ENCODE measurements at regions not wholly inside any gene's neighbourhood (a gene's known extent, or its start where the extent isn't known, plus 50 kb on each side); places are given as distances from the start of the nearest gene placed in this dataset.
"Not testable (repeated sequence)": the region's sequence is repeated elsewhere in the genome, so short reads cannot be mapped to it uniquely, and the experiment has no call there.

DNA sequence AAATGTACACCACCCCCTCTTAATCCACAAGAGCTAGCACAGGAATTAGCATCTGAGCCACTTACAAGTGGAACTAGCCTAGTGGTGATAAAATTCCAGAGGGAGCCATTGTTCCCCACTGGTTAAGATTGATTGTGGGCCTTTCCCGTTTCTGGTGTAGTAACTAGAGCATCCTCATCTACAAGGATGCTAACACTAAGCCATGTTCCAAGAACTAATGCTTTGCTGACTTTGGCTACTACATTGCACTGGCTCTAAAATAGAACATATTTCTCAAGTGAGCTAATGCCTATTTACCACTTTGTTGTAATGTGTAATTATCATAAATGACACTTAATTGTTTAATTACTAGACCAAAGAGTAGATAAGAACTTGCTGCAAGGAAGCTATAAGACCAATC lies 143.7 kb downstream of the FZD1 start:
- DNase-seq, result no peak

DNA sequence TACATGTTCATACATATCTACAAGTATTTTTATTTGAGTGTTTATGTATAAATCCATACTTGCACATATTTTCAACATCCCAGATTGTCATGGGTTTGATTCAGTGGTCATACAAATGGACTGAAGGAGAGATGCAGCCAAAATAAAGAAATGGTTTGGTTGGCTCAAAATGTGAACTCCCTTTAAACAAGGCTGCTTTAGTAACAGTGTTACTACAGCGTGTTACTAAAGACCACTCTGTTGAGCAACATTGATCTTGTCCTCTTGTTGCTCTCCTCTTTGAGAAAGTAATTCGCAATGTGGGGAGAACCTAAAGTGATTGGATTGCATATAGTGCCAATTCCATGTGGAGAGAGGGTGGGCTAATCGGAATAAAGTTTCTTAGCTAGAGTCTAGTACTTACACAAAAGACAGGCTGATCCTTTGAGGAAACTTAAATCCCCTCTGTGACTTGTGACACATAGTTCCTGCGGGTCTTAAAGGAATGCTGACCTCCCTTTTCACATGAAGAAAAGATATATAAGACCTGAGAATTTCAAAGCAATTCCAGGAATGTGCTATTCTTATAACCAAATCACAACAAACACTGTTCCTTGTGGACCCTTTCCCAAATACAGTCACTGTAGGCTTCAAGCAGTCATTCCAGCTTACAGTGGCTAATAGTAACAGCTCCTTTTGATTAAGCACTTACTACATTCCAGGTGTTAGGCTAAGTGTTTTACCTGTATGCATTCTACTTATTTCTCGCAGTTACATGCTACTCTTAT lies 144.3 kb downstream of the FZD1 start:
- DNase-seq, result no peak

DNA sequence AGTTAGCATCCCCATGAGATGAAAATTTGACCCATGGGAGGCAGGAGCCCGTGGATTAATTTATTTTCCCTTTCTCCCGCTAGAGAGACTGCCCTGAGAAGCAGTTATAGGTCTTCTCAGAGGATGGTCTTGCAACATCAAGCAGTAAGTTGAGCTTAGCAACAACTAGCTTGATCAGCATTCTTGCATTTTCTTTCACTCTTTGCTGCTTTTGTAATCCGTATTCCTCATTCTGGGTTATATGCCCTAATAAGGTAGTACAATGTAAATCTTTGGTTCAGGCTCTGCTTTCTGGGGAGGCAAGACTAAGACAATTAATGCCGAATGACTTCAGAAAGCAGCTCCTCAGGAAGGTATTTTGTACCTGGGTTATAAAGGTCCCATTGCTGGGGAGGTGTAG lies 146.8 kb downstream of the FZD1 start:
- DNase-seq, result no peak

DNA sequence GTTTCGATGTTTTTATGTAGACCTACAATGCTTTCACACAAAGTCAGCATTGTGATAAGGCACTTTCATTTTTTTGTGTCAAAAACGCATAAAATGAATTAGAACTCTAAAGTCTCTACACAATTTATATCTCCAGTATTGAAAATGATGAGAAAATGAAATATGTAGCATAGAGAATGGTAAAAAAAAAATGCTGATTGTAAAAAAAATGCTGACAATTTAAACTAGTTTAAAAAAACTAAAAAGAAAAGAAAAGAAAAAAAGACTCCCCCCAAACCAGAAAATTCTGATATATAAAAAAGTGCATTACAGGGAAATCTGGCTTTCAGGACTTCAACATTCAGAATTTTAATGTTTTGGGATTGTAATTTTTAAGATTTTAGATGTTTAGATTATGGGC lies 148.1 kb downstream of the FZD1 start:
- DNase-seq, result no peak

DNA sequence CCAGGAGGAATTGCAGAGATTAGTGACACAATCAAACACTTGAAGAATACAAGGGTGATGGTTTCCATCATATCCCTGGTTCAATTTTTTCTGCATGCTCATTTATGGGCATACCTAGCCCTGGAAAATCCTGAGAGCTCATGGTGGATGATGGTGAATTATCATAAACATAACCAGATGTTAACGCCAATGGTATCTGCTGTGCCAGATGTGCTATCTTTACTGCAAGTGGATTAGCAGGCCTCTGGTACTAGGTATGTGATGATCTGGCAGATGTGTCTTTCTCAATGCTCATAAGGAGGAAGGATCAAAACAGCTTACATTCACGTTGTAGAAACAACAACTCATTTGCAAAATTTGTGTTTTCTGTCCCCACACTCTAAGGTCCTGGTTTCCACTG lies 150.5 kb downstream of the FZD1 start:
- DNase-seq, result no peak

DNA sequence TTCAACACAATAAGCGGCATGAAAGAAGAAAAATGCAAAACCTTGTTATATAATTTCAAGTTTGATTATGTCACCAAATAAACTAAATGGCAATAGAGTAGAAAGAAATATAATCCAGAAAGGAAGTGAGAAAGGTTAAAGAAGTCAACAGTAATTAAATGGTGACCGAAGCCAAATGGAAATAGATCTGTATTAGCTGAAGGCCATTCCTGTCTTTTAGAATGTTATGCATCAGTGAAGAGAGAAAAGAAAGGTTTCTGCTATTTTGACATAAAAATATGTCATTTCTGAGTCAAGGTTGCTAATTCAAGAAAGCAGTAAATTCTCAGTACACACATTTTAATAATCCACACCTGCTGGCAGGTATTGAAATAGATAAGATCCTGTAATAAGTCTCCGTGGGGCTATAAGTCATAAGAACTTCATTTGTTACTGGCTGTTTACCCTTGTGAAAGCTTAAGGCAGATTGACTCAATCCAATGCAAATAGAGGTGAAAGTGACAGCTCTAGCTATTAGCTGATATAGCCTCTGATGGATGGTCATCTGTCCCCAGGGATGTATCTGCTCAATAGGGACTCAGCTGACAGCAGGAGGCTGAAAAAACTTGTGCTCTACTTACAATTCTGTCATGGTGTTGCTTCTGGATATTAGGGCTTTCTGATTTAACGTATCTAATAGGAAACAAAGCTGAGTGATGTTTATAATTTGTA lies 152.1 kb downstream of the FZD1 start:
- DNase-seq, result peak; percentile 38 to 52

DNA sequence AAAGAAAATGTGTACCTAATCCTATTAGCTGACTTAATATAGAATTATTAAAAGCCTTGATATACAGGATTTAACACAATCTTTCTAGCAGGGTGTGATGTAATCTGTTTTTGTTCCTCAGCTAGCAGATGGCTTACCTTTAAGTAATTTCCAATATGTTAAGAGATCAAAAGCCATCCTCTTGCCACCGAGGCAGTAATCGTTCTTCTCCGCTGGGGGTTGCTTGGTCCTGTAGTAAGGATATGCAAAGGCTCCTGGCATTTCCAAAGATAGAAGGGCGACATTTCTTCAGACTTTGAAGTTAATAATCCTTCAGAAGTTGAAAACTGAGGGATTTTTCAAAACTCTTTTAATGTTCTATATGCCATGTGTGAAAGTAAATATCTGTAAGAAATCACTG lies 156.4 kb downstream of the FZD1 start:
- no peak for DNase-seq

DNA sequence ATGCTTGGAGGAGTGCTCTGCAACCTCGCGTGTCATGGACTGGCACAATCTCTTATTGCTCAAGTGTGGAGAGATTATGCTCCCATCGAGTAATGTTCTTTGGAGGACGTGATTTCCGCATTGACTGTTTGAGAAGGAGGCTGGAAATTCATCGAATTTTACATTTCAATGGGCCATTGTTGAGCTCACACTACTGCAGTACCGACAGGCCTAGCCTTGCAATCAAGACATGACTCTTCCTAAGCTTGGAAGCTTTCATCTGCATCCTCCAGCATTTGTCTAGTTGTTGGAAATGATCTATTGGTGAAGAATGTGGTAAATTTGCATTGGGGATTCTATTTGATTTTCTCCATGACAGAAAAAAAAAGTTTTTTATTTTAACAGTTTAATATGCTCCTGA lies 156.8 kb downstream of the FZD1 start:
- DNase-seq, result no peak

DNA sequence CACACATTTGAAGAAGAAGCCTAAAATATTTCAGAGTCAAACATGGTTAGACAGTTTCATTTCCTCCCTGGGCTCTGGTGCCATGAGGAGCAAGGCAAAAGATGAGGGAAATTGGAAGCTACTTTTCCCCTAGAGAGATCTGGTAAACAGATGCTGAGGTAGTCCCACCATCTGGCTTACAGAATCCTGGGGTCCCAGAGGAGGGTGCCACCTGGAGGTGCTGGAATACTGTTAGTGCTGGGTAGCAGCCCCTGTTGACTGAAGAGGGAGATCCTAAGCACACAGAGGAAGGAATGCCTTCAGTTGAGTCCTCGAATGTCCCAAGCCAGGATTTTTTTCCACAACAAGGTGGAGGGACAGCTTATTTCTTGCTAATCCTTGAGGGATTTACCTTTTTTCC lies 160.1 kb downstream of the FZD1 start:
- peak in 1 of 2 experiments; percentile 17 for DNase-seq

DNA sequence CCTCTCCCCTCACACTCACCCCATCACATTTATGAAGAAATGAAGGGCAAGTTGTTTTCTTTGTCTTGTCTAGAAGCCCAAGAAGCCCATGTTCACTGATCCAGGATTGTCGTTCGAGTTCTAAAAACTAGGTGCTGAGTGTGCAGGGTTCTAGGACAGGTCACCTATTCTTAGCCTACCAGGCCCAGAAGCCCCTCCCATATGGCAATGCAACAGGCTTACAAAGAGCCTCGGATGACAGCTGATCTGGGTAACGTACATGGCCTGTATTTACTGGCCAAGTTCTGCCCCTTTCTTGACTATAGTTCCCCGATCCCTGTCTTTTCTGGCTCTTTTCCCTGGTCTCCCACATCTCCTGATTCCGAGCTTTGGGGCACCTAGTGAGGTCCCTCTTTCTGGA lies 160.9 kb downstream of the FZD1 start:
- DNase-seq, result no peak

DNA sequence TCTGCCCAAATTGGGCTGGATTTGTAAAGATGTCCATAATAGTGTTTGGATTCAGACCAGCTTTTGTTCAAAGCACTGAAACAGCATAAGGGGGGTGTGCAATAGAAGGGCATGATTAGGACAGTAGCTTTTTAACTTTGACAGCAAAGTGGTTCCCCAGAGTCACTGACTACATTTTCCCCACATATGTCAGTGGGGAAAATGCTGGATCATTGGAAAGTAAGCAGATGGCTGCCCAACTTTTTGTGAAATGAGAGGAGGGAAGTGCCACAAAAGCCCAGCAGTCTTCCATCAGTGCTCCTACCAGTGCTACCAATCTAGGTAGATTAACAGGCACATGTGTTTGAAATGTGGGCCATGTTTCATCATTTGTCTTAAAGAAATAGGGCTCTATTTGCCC lies 162.8 kb downstream of the FZD1 start:
- no peak for DNase-seq

DNA sequence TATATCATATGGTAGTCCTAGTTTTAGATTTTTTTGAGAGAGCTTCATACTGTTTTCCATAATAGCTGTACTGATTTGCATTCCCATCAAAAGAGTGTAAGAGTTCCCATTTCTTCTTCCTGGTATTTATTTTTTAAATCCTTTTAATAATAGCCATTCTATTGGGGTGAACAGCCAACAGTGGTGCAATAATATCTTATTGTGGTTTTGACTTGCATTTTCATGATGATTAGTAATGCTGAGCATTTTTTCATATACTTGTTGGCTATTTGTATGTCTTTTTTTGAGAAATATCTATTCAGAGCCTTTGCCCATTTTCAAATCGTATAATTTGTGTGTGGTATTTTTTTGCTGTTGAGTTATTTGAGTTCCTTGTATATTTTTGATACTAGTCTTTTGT lies 167.4 kb downstream of the FZD1 start:
- no peak for DNase-seq

DNA sequence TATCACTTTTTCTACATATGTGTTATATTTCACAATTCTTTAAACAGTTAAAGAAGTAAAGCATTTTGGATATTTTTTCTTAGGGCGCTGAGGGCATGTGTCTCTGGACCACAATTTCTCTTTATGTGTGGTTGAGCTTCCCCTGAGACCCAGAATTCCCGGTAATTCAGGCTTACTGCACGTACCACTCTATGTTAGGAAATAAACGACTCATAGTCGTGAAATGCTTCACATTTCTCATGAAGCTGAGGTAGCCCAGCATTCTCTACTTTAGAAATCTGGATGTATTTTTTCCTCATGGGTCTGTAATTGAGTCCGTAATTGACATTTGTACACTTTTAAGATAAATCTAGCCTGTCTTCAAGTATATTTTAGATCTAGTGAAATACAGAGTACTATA lies 170.6 kb downstream of the FZD1 start:
- DNase-seq, result no peak

DNA sequence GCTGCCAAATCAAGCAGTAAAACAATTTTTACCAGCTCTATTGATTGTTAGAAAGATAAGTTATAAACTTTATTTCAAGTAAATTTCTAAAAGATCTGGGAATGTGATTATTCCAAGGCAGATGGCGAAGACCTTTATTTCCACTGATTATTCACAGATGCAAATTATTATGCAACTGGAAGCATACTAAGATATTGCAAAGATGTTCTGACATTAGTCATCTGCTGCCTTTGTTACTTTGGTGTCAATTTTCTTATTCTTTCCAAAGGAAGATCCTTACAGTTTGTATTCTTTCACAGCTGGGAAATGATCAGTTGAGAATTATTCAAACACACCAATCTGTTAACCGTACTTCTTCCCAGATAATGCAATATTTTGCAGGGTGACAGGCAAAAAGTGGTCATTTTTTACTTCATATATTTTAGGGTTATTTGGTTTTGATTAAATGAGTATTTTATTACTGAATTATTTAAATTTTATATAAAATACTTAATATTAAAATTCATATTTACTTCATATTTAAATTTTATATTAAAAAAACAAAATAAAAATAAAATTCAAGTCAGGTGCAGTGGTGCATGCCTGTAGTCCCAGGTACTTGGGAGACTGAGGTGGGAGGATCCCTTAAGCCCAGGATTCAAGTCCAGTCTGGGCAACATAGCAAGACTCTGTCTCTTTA lies 171.3 kb downstream of the FZD1 start:
- DNase-seq, result no peak

DNA sequence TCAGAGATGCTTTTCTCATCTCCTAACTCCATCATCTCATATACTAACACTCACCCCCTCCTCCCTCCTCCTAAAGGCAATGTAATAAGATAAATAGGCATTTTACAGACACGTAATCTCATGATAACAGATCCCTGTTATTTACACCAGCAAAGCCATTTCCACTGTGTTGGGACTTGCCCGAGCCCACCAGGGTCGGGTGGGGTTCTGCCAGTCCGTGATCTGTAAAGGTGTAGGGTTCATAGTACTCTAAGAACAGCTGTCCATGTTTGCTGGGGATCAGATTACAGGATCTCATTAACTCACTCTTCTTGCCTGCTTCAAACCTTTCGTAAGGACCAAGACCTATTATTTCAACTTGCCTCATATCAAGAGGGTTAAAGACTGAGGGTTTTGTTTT lies 172.4 kb downstream of the FZD1 start:
- DNase-seq, result peak in 1 of 2 experiments; percentile 51

DNA sequence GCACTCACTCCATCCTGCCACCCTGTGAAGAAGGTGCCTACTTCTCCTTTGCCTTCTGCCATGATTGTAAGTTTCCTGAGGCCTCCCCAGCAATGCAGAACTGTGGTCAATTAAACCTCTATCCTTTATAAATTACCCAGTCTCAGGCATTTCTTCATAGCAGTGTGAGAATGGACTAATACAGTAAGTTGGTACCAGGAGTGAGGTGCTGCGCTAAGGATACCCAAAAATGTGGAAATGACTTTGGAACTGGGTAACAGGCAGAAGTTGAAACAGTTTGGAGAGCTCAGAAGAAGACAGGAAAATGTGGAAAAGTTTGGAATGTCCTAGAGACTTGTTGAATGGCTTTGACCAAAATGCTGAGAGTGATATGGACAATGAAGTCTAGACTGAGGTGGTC lies 176.0 kb downstream of the FZD1 start:
- DNase-seq, result not testable (repeated sequence)

DNA sequence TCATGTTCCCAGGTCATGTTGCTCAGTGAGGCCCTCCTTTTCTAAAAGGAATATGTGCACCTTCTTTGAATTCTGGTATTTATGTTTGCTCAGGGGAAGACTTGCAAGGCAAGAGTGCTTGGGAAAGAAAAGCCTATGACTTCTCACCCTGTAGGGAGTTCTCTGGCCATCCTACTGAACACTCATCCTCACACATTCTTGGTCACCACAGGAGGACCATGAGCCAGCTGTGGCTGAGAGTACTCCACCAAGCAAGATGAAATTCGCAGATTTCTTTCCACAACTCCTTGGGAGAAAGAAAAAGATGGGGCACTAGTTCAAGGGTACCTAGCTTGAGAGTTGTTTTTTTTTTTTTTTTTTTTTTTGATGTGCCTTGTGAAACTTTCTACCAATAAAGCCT lies 179.6 kb downstream of the FZD1 start:
- DNase-seq, result no peak

DNA sequence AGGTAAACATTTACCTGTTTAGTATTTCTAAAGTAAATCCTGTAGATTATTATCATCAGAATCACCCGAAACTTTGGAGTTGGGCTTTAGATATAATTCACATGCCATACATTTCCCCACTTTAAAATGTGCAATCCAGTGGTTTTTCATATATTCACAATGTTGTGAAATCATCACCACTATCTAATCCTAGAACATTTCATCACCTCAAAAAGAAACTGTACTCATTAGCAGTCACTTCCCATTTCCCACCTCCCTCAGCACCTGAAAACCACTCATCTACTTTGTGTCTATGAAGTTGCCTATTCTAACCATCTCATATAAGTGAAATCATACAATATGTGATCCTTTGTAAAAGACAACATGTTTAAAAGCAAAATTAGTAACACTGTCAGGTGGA lies 182.6 kb downstream of the FZD1 start:
- no peak for DNase-seq

DNA sequence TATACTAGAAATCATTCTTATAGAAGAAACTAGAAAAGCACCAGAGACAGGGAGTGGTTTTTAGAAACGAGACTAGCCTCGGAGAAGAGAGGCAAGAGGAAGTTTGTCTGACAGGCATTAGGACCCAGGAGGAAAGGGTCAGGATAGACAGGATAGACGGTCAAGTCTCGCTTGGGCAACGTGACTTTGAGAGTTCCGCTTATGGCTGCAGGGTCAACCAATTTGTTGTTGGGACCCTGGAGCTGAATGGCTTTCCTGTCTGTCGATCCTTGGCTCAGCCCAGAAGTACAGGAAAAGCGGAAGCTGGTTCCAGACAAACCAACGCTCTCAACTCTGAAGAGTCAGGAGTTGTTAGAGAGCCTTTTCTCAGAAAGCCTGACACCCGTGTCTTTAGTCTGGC lies 191.2 kb downstream of the FZD1 start:
- DNase-seq, result no peak

DNA sequence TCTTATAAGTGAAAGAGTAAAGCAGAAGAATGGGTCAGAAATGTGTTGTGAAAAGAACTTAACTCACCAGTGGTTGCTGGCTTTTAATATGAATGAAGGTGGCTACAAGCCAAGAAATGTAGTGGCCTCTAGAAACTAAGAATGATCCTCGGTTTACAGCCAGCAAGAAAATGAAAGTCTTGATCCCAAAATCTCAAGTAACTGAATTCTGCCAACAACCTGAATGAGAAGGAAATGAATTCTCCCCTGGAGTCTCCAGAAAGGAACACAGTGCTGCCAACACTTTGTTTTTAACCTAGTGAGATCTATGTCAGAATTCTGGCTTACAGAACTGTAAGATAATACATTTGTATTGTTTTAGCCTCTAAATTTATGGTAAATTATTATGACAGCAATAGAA lies 193.0 kb downstream of the FZD1 start:
- no peak for DNase-seq

DNA sequence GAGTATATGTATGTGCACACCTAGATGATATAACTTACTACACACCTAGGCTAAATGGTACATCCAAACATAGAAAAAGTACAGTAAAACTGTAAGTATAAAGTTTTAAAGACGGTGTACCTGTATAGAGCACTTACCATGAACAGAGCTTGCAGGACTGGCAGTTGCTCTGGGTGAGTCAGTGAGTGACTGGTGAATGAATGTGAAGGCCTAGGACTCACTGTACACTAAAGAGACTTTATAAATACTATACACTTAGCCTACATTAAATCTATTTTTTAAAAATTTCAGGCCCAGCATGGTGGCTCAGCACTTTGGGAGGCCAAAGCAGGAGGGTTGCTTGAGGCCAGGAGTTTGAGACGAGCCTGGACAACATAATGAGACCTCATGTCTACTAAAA lies 195.3 kb downstream of the FZD1 start:
- DNase-seq, result no peak

DNA sequence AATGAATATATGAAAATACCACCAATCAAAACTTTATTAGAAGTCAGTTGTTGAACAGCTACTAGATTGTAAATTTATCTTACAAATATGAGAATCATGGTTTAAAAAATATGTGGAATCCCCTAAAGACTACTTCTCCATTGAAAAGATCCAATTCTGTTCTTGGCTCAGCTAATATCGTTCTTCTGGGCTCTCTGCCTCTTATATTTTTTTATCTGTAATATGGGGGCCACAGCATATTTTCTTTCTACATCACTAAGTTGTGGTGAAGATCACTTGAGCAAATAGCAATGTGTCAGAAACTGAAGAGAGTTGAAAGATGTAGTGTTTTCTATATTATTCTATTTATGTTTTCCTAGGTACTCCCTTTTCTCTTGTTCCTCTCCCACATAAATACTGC lies 198.1 kb downstream of the FZD1 start:
- no peak for DNase-seq

DNA sequence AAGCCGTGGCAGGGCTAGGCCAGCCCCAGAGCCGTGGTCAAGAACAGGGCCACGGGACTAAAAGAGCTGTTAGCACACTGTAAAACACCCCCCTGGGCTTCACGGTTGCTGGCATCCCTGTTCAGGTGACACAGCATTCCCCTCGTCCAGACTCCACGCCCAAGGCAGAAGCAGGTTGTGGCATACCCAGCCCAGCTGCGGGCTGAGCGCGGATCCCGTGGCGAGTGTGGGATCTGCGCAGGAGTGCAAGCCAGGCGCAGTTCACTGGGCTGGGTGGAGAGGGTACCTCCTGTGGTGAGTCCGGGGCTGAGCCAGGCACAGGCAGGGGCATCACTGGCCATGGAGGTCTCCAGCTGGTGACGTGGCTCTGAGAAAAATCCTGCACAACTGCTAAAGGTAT lies 199.1 kb downstream of the FZD1 start:
- no peak for DNase-seq

DNA sequence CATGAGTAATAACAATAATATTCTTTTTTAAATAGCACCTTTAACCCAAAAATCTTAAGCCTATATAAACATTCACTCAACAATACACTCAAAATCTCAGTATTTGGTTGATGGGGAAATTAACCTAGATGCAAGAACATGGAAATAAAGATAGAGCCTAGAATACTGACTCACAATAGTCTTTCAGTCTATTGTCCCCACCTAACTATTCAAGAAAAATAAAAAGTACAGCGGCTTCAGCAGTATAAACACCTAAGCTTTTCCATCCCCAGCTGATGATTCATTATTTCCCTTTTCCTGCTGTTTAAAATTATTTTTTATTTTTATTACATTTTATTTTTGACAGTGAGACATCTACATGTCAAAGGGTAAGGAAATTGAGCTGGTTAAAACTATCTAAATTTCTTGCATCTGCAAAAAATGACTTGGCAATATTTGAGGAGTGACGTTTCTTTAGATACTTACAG lies 201.4 kb downstream of the FZD1 start:
- no peak for DNase-seq
